Epithelial cell of proximal tubule (primary cell): ENCODE measurements at regions not wholly inside any gene's neighbourhood (a gene's known extent, or its start where the extent isn't known, plus 50 kb on each side); places are given as distances from the start of the nearest gene placed in this dataset.

Experiments used
- DNase-seq: peaks from one replicate; pipeline ENCODE4 v3.0.0-alpha.2; 2011; ENCODE audit warnings: low read depth
- H3K4me3 ChIP-seq: 2 replicates; pipeline ENCODE4 v1.5.1; 2011; ENCODE audit warnings: low read depth, mild to moderate bottlenecking, low read length
- TF ChIP-seq, protein P1 (sequence below): conservative IDR thresholded peaks from 2 replicates; pipeline ENCODE4 v1.5.1; 2012; ENCODE audit warnings: low read depth, mild to moderate bottlenecking, low read length

DNA sequence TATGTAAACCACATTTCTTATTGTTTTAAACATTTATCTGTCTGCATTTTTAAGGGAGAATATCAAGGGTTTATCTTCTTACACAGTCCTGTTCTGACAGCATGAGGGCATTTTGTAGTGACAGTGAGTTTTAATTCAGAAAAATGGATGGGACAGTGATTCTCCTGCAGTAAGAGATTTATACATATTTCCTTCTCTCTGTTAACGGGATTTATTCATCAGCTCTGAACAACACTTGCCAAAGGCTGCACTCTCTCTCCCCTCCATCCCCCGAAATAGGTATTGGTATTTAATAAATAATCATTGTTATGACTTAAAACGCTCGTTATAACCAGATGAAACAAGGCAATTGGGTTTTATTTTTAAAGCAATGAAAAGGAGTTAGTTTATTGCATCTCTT, 410.9 kb downstream of the STIM2 start:
- TF ChIP-seq, protein P1, sequence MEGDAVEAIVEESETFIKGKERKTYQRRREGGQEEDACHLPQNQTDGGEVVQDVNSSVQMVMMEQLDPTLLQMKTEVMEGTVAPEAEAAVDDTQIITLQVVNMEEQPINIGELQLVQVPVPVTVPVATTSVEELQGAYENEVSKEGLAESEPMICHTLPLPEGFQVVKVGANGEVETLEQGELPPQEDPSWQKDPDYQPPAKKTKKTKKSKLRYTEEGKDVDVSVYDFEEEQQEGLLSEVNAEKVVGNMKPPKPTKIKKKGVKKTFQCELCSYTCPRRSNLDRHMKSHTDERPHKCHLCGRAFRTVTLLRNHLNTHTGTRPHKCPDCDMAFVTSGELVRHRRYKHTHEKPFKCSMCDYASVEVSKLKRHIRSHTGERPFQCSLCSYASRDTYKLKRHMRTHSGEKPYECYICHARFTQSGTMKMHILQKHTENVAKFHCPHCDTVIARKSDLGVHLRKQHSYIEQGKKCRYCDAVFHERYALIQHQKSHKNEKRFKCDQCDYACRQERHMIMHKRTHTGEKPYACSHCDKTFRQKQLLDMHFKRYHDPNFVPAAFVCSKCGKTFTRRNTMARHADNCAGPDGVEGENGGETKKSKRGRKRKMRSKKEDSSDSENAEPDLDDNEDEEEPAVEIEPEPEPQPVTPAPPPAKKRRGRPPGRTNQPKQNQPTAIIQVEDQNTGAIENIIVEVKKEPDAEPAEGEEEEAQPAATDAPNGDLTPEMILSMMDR = no peak
- no peak for DNase-seq
- no peak overlapping the region for H3K4me3 ChIP-seq

DNA sequence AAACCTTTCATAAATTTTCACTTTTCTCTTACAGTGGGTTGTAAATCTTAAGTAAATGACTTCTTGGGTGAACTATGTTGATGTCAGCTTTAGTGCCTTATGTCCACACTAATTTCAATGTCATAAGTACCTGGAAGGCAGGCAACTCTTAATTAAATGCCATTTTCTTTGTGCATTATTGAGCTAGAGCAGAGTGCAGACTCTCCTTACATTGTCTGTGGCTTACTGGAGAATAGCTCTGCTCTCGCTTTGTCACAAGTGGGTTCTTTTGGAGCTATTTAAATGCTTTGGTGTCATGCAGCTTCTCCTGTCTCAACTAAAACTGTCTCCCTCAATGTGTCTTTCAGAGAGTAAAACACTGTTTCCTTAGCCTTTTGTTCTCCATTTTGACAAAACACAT, 411.6 kb downstream of the STIM2 start:
- TF ChIP-seq, protein P1 = no peak

DNA sequence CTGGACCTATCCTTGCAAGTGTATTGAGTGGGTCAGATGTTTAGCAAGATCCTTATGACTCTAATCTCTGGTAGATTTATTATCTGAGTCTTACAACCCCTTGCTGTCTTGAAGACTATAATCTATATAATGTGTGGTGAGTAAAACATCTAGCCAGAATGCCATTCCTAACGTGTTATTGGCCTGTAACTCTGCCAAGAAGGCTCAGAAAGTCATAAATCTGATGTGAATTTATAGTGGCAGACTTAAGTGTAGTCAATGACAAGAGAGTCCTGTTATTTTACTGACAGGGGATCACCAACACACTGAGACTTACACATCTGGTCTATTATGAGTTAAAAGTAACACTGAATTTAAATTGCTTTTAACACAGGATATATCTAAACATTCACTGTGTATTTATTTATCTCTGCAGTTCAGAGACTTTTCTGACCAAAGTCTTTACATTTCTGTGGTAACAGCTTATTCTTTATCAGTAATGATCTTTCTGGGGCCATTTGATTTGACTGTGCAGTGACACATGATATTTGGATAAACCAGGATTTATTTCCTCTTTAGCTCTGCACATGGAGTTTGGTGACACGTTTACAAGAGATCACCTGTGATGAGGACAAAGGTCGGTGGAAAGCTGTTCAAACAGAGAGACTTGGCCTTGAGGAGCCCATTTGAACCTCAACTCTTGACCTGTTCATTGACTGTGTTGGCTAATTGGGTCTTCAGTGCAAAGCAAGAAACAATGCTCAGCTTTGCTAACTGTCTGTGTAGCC, 415.8 kb downstream of the STIM2 start:
- no peak overlapping the region for H3K4me3 ChIP-seq
- TF ChIP-seq, protein P1 = no peak
- no peak for DNase-seq

More for the DNA sequence above, 411.6 kb downstream of the STIM2 start:
- DNase-seq = no peak
- H3K4me3 ChIP-seq = no peak overlapping the region

GRCh38 chr4:27278615-27279375, 418.2 kb downstream of the STIM2 start:
- DNase-seq = no peak
- TF ChIP-seq, protein P1 = no peak
- no peak overlapping the region for H3K4me3 ChIP-seq

- no peak overlapping the region for H3K4me3 ChIP-seq
- TF ChIP-seq, protein P1 = no peak
- DNase-seq = no peak
Observed at GRCh38 chr4:27288496-27288895, 427.9 kb downstream of the STIM2 start.

DNA sequence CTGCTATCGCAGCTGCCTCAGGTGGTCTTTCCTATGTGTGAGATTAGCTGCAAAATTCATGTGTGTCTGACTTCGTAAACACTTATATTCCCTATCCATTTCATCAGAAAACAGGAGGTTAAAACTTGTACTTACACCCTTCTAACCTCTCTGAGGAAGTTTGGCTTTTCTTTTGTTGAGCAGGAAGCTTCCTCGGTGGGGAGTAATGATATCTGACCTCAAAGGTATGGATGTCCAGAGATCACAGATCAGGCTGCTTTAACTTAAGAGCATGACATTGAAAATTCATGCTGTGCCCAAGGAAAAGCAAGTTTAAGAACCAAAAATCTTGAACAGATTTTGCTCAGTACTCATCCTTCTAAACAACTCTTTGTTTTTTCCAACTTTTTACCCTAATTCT, 429.1 kb downstream of the STIM2 start:
- no peak overlapping the region for H3K4me3 ChIP-seq
- no peak for DNase-seq
- TF ChIP-seq, protein P1 = no peak
